ENCODE measurements at regions not wholly inside any gene's neighbourhood (a gene's known extent, or its start where the extent isn't known, plus 50 kb on each side); places are given as distances from the start of the nearest gene placed in this dataset.

GRCh38 chr2:207334624-207335371 is 169.1 kb upstream of the KLF7 start (continued):
- TF ChIP-seq AFF1 (IDR thresholded peaks at IDR 0.05; ENCODE audit: low read depth in 1 of 2, partially characterized antibody in 2 of 2) (no peak), FOXA1 (IDR thresholded peaks at IDR 0.05; ENCODE audit: borderline replicate concordance) (no peak), SNIP1 (IDR thresholded peaks at IDR 0.05; ENCODE audit: low read depth) (no peak), MAZ (CRISPR knock-in tag; conservative IDR thresholded peaks at IDR 0.05 in 1 of 2, IDR thresholded peaks at IDR 0.05 in 1 of 2) (no peak), TGIF2 (CRISPR knock-in tag; IDR thresholded peaks at IDR 0.05) (no peak), FOS (IDR thresholded peaks at IDR 0.05; ENCODE audit: extremely low read depth, insufficient read length) (no peak), BDP1 (IDR thresholded peaks at IDR 0.05; ENCODE audit: insufficient read depth, insufficient read length) (no peak), ZNF77 (CRISPR knock-in tag; IDR thresholded peaks at IDR 0.05) (no peak), ZFP1 (CRISPR knock-in tag; IDR thresholded peaks at IDR 0.05) (no peak), ZNF124 (CRISPR knock-in tag; IDR thresholded peaks at IDR 0.05) (no peak), ZNF146 (CRISPR knock-in tag; IDR thresholded peaks at IDR 0.05; ENCODE audit: unreplicated experiment) (no peak), HMGN3 (IDR thresholded peaks at IDR 0.05; ENCODE audit: borderline replicate concordance, extremely low read depth, insufficient read length, low read depth, low read length) (no peak), ZNF23 (CRISPR knock-in tag; IDR thresholded peaks at IDR 0.05) (no peak), NRF1 (conservative IDR thresholded peaks at IDR 0.05 in 1 of 2, IDR thresholded peaks at IDR 0.05 in 1 of 2) (no peak), USF2 (CRISPR knock-in tag; IDR thresholded peaks at IDR 0.05) (no peak), KLF6 (CRISPR knock-in tag; IDR thresholded peaks at IDR 0.05; ENCODE audit: borderline replicate concordance) (peak; percentile 57; the same call in 1 of the 2 replicates), BCLAF1 (IDR thresholded peaks at IDR 0.05; ENCODE audit: borderline replicate concordance in 1 of 2, control insufficient read depth in 1 of 2, low read depth in 2 of 2, low read length in 1 of 2) (no peak), TRIM24 (IDR thresholded peaks at IDR 0.05) (no peak), NR3C1 (CRISPR knock-in tag; IDR thresholded peaks at IDR 0.05) (no peak), PTTG1 (tag; IDR thresholded peaks at IDR 0.05; ENCODE audit: low read depth) (0 out of 2 replicates have a peak, but pooled peaks have one; percentile 56), ZNF174 (CRISPR knock-in tag; IDR thresholded peaks at IDR 0.05) (no peak), ZNF140 (CRISPR knock-in tag; IDR thresholded peaks at IDR 0.05) (no peak)

Data from K562 (cell line).